NCI-H82 treated with DMSO at 0.1 percent for 48 hours (cell line): ENCODE measurements at regions not wholly inside any gene's neighbourhood (a gene's known extent, or its start where the extent isn't known, plus 50 kb on each side); places are given as distances from the start of the nearest gene placed in this dataset.
"Not testable (repeated sequence)": the region's sequence is repeated elsewhere in the genome, so short reads cannot be mapped to it uniquely, and the experiment has no call there.

Experiments used
- DNase-seq: peaks from one replicate; lab custom pipeline; 2025; ENCODE audit not compliant: unreplicated experiment; lab: John Stamatoyannopoulos, UW

DNA sequence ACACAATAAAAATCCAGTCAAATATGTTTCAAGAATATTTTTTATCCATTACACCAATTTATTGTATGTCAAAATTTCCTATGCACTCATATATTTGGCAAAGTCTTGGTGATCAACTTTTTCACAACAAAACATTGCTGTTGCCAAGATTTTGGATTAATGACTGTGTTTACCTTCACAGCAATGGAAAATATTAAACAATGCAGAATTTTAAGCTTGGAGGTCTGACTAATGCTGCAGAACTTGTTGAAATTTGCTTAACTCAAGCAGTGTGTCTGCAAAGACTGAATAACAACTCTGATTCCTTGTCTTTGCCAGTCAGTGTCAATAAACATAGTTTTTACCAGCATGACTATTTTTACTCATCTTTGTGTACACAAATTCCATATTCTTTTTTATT, 336.4 kb downstream of the CCER1 start:
- DNase-seq: no peak

DNA sequence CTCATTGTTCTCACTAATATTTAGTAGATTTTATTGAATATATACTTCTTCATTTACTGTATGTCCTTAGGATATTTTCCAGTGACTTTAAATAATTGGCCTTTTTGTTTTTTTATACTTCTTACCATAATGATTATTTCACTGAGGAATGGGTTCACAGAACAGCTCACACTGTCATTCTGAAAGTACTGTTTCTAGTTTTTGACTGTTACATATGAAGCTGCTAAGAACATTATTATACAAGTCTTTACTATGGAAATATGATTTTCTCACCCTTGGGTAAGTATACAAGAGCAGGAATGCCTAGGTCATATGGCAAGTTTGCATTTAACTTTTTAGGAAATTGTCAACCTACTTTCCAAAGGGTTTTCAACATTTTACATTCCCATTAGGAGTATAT, 343.1 kb downstream of the CCER1 start:
- no peak for DNase-seq

DNA sequence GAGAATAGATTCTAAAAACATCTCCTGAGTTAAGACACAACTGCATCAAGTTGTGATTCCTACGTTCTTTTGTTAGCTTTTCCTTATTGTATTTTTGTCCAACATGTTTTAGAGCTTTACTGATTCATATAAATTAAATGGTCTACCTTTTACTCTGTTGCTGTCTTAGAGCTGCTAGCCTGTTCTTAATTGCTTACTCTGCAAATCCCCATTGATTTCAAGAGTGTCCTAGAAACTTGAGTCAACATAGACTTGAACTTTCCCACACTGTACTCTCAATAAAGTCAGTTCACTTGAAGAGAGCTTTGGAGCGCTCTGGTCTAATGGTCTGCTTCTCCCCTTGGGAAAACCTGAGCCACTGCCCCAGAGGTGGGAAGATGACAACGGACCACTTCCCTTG, 343.9 kb downstream of the CCER1 start:
- DNase-seq: no peak

DNA sequence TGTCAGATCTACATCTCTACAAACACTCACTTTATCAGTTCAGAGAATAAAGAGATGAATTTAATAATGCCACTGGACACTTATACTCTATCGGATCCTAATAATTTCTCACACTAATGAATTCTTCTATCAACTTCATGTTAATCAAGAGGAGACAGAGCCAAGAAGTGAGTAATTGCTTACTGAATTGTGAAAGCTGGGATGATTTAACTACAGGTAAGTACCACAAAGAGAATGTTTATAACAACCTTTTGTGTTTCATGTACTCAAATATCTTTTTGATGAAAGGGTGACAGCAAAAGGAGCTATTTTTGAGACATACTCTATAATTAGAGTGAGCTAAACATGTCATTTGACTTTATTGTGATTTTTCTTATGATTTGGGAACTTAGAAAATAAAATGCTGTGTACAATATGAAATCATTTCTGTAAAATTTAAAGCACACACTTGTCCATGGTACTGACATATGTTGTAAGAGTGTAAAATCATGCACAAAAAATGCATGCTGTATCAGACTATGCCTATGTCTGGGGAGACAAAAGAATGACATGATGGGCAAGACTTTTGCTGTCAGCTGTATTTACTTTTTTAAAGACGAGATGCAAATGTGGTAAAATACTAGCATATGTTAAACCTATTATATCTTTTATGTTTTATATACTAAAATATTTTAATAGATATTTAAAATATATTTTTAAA, 361.2 kb downstream of the CCER1 start:
- no peak for DNase-seq

DNA sequence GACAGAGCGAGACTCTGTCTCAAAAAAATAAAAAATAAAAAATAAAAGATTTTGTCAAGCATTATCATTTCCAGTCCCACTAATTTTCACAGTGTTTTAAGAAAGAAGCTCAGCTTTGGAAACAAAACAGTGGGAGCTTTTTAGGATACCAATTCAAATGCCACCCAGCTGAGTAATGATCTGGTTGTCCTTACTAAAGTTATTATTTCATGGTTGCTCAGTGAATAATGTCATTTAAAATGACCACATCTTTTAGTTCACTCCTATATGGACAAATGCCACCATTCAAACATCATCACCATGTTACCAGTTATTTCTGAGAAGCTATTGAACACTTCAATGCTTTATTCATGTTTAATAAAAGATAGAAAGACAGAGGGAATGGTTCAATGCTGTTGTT, 365.0 kb downstream of the CCER1 start:
- no peak for DNase-seq

DNA sequence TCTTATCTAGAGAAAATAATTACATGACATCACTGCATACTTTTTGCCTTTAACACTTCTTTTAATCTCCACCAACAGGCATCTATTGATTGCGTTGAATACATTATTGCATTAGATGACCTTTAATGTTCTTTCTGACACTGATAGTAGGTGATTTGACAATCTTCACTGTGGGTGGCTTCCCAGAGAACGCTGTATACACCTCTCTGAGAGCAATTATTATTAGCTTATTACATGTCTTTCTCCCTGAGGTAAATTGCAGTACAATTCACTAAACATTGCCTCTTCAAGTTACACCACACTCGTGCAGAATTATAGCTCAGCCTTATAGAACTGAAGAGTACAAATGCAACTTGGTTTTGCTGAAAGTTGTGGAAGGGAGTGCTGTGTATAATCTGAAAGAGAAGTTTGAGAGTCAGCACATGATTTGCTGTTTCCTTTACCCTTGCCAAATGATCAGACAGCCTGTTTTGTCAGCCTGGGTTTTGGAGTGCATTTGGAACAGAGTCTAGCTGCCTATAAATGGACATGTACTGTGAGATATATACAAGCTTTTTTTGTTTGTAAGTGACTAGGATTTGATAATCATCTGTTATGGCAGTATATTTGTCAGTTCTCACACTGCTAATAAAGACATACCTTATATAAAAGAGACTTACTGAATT, 369.2 kb downstream of the CCER1 start:
- no peak for DNase-seq

DNA sequence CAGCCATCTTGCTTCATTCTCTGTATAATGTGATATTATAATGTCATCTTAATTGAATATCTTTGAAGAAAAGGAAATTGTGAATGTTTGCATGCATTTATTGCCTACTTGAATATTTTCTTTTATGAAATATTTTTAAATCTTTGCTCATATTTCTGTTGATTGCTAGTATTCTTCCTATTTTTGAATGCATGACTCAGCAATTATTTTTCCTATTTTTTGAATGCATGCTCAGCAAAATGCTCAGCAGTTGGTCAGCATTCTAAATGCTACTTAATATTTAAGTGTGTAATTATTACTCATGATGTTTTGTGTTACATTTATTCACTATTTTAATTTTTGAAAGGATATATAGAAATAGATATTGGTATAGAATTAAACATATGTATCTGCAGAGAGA, 378.3 kb downstream of the CCER1 start:
- no peak for DNase-seq

DNA sequence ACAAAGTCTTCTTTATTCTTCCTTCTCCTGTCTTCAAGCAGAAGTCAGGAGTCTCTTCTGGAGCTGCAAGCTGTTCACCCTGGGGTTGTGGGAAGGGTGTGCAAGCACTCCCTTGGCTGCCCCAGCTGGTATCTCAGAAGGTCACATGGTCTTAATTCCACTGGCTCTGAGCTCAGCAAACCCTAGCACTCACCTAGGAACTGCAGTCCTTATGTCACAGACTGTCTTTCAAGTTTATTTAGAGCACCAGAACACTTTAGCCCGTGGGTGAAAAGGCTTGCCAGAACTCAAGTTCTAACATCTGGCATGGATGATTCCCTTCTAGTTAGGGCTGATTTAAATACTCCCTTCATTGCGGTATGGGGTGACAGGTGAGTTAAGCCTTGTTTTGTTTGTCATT, 379.0 kb downstream of the CCER1 start:
- peak; percentile 5 for DNase-seq

DNA sequence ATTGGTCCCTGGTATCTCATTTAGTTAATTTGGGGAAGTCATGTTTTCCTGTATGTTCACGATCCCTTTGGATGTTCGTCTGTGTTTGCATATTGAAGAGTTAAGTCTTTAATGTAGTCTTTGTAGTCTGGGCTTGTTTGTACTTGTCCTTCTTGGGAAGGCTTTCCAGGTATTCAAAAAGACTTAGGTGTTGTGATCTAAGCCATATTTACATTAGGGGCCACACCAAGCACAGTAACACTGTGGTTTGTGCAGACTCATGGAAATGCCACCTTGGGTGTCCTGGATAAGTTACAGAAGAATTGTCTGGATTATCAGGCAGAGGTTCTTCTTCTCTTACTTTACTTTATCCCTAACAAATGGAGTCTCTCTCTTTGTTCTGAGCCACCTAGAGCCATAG, 380.3 kb downstream of the CCER1 start:
- no peak for DNase-seq

DNA sequence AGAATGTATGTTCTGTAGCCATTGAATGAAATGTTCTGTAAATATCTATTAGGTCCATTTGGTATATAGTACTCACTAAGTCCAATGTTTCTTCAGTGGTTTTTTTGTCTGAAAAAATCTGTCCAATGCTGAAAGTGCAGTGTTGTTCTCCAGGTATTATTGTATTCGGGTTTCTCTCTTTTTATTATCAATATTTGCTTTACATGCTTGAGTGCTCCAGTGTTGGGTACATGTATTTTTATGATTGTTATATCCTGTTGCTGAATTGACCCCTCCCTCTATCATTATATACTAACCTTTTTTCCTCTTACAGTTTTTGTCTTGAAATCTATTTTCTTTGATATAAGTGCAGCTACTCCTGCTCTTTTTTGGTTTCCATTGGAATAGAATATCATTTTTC, 382.2 kb downstream of the CCER1 start:
- no peak for DNase-seq

DNA sequence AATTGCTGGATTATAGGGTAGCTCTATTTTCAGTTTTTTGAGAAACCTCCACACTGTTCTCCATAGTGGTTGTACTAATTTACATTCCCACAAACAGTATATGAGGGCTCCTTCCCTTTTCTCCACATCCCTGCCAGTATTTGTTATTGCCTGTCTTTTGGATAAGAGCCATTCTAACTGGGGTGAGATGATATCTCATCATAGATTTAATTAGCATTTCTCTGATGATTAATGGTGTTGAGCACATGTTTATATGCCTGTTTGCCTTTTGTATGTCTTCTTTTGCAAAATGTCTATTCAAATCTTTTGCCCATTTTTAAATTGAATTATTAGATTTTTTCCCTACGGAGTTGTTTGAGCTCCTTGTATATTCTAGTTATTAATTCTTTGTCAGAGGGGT, 385.3 kb downstream of the CCER1 start:
- DNase-seq: no peak

DNA sequence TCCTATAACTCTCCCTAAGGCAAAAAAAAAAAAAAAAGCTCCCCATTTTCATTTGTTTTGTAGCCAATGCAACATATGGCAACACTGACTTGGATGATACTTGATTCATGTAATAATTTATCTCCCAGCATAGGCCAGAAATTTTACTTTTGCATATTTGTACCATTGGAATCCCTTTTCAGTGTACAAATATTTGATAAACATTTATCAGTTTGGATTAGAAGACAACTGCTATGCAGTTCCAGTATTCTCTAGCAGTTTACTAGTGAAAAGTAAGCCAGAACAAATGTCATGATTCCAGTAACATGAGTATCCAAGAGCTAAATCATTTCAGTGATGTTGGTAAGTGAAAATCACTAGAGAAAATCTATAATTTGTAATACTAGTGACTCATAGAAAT, 392.3 kb downstream of the CCER1 start:
- DNase-seq: no peak

DNA sequence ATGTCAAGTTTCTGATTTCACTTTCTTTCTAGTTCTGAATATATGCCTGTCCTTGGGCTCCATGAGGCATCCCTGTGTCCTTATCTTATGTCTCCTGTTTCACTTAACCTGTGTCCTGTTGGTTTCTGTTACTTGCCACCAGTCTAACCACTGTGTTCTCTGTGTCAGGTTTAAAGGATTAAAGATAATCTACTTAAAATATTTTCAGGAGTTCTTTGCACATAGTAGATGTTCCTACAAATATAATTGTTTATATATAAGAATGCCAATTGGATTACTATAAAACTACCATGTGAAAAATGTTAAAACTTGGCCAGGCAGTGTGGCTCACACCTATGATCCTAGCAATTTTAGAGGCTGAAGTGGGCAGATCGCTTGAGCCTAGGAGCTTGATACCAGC, 406.4 kb downstream of the CCER1 start:
- DNase-seq: peak; percentile 57

DNA sequence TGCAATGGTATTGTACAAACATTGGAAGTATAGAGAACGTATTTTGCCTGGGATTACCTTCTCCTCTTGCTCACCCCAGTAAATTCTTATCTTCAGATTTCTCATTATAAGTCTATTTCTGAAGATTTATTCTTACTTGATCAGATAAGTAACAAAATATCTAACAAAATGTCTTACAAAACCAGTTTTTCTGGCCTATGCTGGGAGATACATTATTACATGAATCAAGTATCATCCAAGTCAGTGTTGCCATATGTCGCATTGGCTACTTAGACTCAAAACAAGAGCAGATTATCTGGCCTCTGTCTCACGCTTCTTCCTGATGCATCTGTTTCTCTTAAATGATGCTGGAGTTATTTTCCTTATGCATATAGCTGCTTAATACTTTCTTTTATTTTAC, 408.5 kb downstream of the CCER1 start:
- DNase-seq: peak; percentile 74

DNA sequence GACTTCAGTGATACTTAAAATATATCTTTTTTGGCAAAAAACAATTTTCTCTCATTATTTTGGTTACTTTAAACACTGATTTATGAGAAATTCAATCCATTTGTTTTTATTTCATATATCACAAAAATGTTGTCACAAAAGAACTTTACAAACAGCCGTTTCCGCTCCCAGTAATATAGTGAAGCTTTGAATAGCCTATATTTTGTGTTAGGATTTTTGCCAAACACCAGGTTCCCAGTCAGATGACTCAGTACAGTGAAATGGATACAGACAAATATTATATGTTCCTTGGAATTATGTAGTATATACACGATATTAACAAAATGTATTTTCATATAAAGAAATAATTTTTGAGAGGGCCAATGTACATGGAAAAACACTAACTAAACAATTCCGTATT, 411.1 kb downstream of the CCER1 start:
- no peak for DNase-seq

DNA sequence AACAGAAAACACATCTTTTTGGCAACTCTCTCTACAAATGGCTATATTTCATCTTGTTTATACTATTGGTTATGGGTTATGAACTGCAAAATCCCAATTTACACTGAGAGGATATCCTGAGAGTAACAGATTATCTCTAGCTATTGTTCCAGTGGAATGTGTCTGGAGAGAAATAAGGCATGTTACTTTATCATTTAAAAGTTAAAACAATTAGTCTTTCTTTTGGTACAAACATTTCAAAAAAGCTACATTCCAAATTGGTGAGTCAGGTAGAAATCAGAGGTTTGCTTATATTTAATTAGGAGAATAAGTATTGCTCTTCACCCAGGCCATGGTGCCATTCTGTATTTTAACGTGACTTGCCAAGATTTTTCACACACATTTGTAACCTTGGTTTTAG, 411.6 kb downstream of the CCER1 start:
- DNase-seq: no peak

DNA sequence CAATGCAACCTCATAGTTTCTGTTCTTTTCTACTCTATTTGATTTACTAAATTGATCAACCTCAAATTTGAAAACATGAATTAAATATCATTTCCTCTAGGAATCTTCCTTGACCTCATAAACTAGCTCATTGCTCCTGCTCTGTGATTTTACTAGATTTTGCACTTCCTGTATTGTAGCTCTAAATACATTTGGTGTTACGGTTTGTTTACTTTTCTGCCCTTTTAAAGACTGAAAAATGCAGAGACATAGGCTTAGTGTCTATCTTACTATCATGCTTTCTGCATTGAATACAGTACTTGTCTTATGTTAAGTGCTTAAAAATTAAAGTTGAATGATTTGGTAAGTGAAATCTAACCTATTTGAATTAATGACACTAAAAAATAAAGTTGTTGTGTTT, 412.1 kb downstream of the CCER1 start:
- DNase-seq: not testable (repeated sequence)

DNA sequence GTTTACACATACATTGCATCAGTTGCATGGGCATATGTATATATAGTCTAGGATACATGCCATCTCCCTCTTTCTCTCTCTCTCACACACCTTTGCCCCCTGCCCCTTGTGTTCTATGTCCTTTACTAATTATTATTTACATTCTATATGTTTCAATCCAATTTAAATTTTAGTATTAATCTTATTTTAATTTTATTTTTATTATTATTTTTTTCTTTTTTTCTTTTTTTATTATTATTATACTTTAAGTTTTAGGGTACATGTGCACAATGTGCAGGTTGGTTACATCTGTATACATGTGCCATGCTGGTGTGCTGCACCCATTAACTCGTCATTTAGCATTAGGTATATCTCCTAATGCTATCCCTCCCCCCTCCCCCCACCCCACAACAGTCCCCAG, 421.1 kb downstream of the CCER1 start:
- DNase-seq: not testable (repeated sequence)

DNA sequence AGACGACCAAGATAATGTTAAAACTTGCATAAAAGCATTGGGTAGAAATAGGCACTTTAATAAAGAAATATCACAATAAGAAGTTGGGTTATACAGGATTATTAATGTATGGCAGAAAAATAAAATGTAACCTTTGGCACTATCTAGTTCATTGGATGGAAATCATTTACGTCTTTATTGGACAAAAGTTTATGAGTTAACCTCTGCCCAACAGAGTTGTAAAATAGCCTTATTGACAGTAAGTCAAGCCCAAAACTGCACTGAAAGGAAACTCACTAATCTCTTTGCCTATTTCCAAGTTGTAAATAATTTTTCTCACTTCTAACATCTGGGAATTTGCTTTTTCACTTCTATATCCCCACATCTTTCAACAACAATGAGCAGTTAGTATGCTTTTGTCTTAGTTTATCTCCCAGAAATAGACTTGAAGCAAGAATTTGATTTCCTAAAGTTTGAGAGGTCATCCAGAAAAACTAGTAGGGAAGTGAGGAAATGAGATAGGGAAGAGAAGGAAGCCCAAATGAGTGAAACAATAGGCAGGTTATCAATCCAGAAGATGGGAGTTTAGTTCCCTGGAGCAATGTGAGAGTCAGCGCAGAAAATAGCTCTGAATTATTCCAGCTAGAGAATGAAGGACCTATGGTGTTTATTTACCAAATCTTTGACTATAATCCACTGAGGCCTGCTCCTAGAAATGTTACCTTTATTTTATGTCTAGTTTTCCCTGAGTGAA, 434.8 kb downstream of the CCER1 start:
- DNase-seq: no peak

DNA sequence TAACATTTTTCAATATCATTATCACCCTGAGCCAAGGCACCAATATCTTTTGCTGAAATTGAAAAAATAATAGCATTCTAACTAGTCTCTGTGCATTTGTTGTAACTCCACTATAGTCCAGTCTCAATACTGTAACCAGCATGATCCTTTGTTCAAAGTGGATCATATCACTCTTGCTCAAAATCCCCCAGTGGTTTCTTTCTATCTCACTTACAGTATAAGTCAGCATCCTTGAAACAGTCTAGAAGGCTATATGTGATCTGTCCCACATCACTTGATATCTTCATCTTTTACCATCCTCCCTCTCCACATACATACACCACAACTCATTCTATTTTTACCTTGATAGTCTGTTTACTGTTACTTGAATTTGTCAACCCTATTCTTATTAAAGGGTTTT, 435.7 kb downstream of the CCER1 start:
- DNase-seq: no peak

DNA sequence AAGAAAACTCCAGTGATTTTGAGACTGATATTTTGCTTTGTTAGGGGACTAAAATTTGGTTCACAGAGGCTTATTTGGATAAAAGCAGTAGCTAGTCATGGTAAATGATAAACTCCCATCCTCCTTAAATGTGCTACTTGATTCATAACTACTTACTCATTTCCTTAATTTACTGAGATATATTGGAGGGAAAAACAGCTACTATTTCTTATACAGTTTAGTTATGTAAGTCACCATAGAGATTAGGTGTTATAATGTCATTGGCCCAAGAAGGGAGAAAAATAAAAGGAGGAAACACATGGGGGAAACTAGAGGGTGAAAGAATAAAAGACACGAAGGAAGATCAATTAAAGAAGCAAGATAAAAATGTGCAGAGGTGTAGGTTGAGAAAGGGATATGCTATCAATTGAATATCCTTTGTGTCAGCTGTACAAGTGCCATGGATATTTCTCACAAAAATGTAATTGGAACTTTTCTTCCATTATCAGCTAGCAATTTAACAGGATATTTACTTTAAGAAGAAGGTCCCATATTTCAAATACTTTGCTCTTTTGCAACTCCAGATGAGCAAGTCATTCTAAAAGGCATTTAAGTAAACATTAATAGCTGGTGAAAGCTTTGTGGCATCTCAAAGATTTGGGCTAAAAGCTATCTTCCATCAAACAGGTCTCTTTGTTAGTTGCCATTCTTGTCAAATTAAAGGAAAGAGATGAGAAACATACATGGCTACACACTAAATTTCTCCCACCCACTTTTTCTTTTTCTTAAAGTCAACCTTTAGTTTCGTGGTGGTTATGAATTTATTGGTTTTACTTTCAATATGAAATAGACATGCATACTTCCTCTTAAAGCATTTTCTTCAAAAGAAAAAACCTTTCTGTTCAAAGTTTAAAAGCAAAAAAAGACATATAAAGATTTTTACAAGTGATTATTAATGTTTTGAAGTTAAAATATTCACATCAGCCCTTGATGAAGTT, 439.5 kb downstream of the CCER1 start:
- no peak for DNase-seq
